HCT116 (cell line): ENCODE measurements at regions not wholly inside any gene's neighbourhood (a gene's known extent, or its start where the extent isn't known, plus 50 kb on each side); places are given as distances from the start of the nearest gene placed in this dataset.

Source experiments
- ATAC-seq: fragments of 200-7000 bp; cut with Tn5 transposase; 2 replicates; pipeline ENCODE4 v1.9.1; 2020; ENCODE audit warnings: mild to moderate bottlenecking, moderate library complexity
- BruUV-seq: library from RNA; stranded (reverse); fragments of 400-500 nt; replicated peaks from 2 replicates; lab custom pipeline; 2021; lab: Mats Ljungman, UMichigan
- CTCF ChIA-PET: fragments of 300-600 bp; sonication (Branson Sonifier 250); formaldehyde crosslinking; loops from one replicate; lab custom pipeline; 2021; ENCODE audit warnings: antibody characterized with exemption; lab: Charles Lee
- POLR2A ChIA-PET: fragments of 300-600, 350-600 bp; sonication (Branson Sonifier 250); formaldehyde crosslinking; loops from one replicate; lab custom pipeline; 2021; ENCODE audit warnings: antibody characterized with exemption; lab: Charles Lee
- RAD21 ChIA-PET, 2 experiments: fragments of 300-600 bp; sonication (Branson Sonifier 250); formaldehyde crosslinking; loops; one replicate each; lab custom pipeline; 2023; ENCODE audit warnings: low total read pairs in 2 of 2; ENCODE audit not compliant: uncharacterized antibody in 2 of 2, unreplicated experiment in 2 of 2, low non-redundant PET in 1 of 2; lab: Charles Lee
- DNase-seq: peaks from one replicate; pipeline ENCODE4 v3.0.0-alpha.2; 2010; ENCODE audit warnings: low read depth, low spot score
- H2AFZ ChIP-seq: fragments of 200-600 bp; shearing (Covaris generic), sonication (generic); 2 replicates; pipeline ENCODE4 v1.6.1; 2017; ENCODE audit warnings: low read depth, mixed run types, mixed read lengths, antibody characterized with exemption, low read length; ENCODE audit not compliant: poor library complexity, severe bottlenecking
- H3K27ac ChIP-seq: 2 replicates; pipeline ENCODE4 v1.5.1; 2012; ENCODE audit warnings: low read depth, low read length
- H3K27me3 ChIP-seq: fragments of 200-600 bp; sonication (generic); 2 replicates; pipeline ENCODE4 v1.6.1; 2016; ENCODE audit warnings: mixed run types, low read length, mixed read lengths; ENCODE audit not compliant: insufficient read depth
- H3K36me3 ChIP-seq, 2 experiments: fragments of 200-500 bp in 1 of 2; fragments of 200-600 bp in 1 of 2; sonication (Bioruptor generic) in 1 of 2; sonication (generic) in 1 of 2; 2 replicates each; pipeline versions ENCODE4 v1.5.1 to v1.6.1; 2014 to 2016; ENCODE audit warnings: low read length in 2 of 2, inconsistent platforms in 1 of 2, mixed read lengths in 1 of 2, mixed run types in 1 of 2; ENCODE audit not compliant: insufficient read depth in 2 of 2, control insufficient read depth in 1 of 2
- H3K4me1 ChIP-seq, 2 experiments: fragments of 200-600 bp in 1 of 2; sonication (generic) in 1 of 2; 2 replicates each; pipeline versions ENCODE4 v1.5.1 to v1.6.1; 2012 to 2017; ENCODE audit warnings: low read length in 2 of 2, inconsistent platforms in 1 of 2, mild to moderate bottlenecking in 1 of 2, mixed read lengths in 1 of 2, mixed run types in 1 of 2, moderate library complexity in 1 of 2; ENCODE audit not compliant: insufficient read depth in 2 of 2, control insufficient read depth in 1 of 2
- H3K4me2 ChIP-seq: fragments of 200-600 bp; sonication (generic); 2 replicates; pipeline ENCODE4 v1.6.1; 2017; ENCODE audit warnings: mixed run types, low read length, mixed read lengths
- H3K4me3 ChIP-seq, 2 experiments: fragments of 200-600 bp in 1 of 2; sonication (generic) in 1 of 2; replicated peaks in 1 of 2; 2 replicates each; pipeline ENCODE4 v1.5.1; 2011 to 2016; ENCODE audit warnings: low read length in 2 of 2, control low read depth in 1 of 2, low read depth in 1 of 2, mild to moderate bottlenecking in 1 of 2, mixed read lengths in 1 of 2, mixed run types in 1 of 2
- H3K79me2 ChIP-seq: fragments of 200-600 bp; sonication (generic); 2 replicates; pipeline ENCODE4 v1.6.1; 2017; ENCODE audit warnings: mild to moderate bottlenecking, mixed run types, low read length, moderate library complexity, mixed read lengths; ENCODE audit not compliant: insufficient read depth
- H3K9ac ChIP-seq: fragments of 200-600 bp; sonication (generic); 2 replicates; pipeline ENCODE4 v1.6.1; 2016; ENCODE audit warnings: low read length, mixed read lengths
- H3K9me2 ChIP-seq: fragments of 200-600 bp; sonication (generic), shearing (Covaris generic); 2 replicates; pipeline ENCODE4 v1.6.1; 2017; ENCODE audit warnings: mixed run types, mild to moderate bottlenecking, moderate library complexity; ENCODE audit not compliant: insufficient read depth
- H3K9me3 ChIP-seq, 2 experiments: fragments of 200-500 bp in 1 of 2; fragments of 200-600 bp in 1 of 2; sonication (Bioruptor generic) in 1 of 2; sonication (generic) in 1 of 2; 2 replicates each; pipeline ENCODE4 v1.6.1; 2014 to 2017; ENCODE audit warnings: low read length in 2 of 2, mixed read lengths in 2 of 2, inconsistent platforms in 1 of 2, low read depth in 1 of 2, mild to moderate bottlenecking in 1 of 2, mixed run types in 1 of 2, moderate library complexity in 1 of 2; ENCODE audit not compliant: control insufficient read depth in 1 of 2, insufficient read depth in 1 of 2
- H4K20me1 ChIP-seq: fragments of 200-600 bp; sonication (generic), shearing (Covaris generic); 2 replicates; pipeline ENCODE4 v1.6.1; 2017; ENCODE audit warnings: mixed run types, mild to moderate bottlenecking, moderate library complexity; ENCODE audit not compliant: insufficient read depth
- CBX3 ChIP-seq: IDR thresholded peaks from 2 replicates; pipeline ENCODE4 v1.6.1; 2012; ENCODE audit warnings: low read depth
- CEBPB ChIP-seq: IDR thresholded peaks from 2 replicates; pipeline ENCODE4 v1.6.1; 2012; ENCODE audit warnings: low read depth
- ELF1 ChIP-seq: IDR thresholded peaks from 2 replicates; pipeline ENCODE4 v1.6.1; 2012; ENCODE audit warnings: low read depth, borderline replicate concordance
- EZH2 ChIP-seq: fragments of 200-600 bp; sonication (generic); IDR thresholded peaks from 2 replicates; pipeline ENCODE4 v1.6.1; 2017; ENCODE audit warnings: antibody characterized with exemption, mixed run types
- EZH2phosphoT487 ChIP-seq: fragments of 200-600 bp; IDR thresholded peaks from 2 replicates; pipeline ENCODE4 v1.6.1; 2018; ENCODE audit warnings: antibody characterized with exemption, borderline replicate concordance
- FOSL1 ChIP-seq: IDR thresholded peaks from 2 replicates; pipeline ENCODE4 v1.6.1; 2012; ENCODE audit warnings: low read depth
- JUND ChIP-seq: IDR thresholded peaks from 2 replicates; pipeline ENCODE4 v1.6.1; 2012
- POLR2A ChIP-seq: IDR thresholded peaks from 2 replicates; pipeline ENCODE4 v1.7.0; 2011; ENCODE audit warnings: borderline replicate concordance; ENCODE audit not compliant: insufficient read depth, insufficient read length; ENCODE audit errors: extremely low read depth
- POLR2AphosphoS5 ChIP-seq: IDR thresholded peaks from 2 replicates; pipeline ENCODE4 v1.6.1; 2011; ENCODE audit warnings: mild to moderate bottlenecking, low read depth, low read length, moderate library complexity
- RAD21 ChIP-seq: IDR thresholded peaks from 2 replicates; pipeline ENCODE4 v1.6.1; 2012; ENCODE audit warnings: low read depth, mild to moderate bottlenecking
- SIN3A ChIP-seq: IDR thresholded peaks from 2 replicates; pipeline ENCODE4 v1.6.1; 2012; ENCODE audit warnings: low read depth
- SP1 ChIP-seq: IDR thresholded peaks from 2 replicates; pipeline ENCODE4 v1.6.1; 2012; ENCODE audit warnings: low read depth
- SRF ChIP-seq: IDR thresholded peaks from 2 replicates; pipeline ENCODE4 v1.6.1; 2012; ENCODE audit warnings: low read depth
- TCF7L2 ChIP-seq: IDR thresholded peaks from 2 replicates; pipeline ENCODE4 v1.7.0; 2011; ENCODE audit warnings: borderline replicate concordance, inconsistent platforms; ENCODE audit not compliant: insufficient read depth, insufficient read length; ENCODE audit errors: extremely low read depth
- intact Hi-C: fragments of 100-400 bp; cut with micrococcal nuclease; formaldehyde crosslinking; loops from 2 replicates; pipeline ENCODE4 v1.10.0; 2022
- TF ChIP-seq, protein P1 (sequence below): IDR thresholded peaks from 2 replicates; pipeline ENCODE4 v1.6.1; 2012
- TF ChIP-seq, protein P2 (sequence below), 3 experiments: fragments of 200-600 bp in 1 of 3; sonication (generic) in 1 of 3; IDR thresholded peaks in 2 of 3; conservative IDR thresholded peaks in 1 of 3; 2 replicates each; pipeline ENCODE4 v1.5.1; 2012 to 2017; ENCODE audit warnings: low read depth in 2 of 3, low read length in 2 of 3, antibody characterized with exemption in 1 of 3, borderline replicate concordance in 1 of 3, control low read depth in 1 of 3, mild to moderate bottlenecking in 1 of 3, mixed read lengths in 1 of 3, mixed run types in 1 of 3, moderate library complexity in 1 of 3; ENCODE audit not compliant: insufficient read depth in 1 of 3
- TF ChIP-seq, protein P3 (sequence below): IDR thresholded peaks from 2 replicates; pipeline ENCODE4 v1.6.1; 2012; ENCODE audit warnings: low read depth

DNA sequence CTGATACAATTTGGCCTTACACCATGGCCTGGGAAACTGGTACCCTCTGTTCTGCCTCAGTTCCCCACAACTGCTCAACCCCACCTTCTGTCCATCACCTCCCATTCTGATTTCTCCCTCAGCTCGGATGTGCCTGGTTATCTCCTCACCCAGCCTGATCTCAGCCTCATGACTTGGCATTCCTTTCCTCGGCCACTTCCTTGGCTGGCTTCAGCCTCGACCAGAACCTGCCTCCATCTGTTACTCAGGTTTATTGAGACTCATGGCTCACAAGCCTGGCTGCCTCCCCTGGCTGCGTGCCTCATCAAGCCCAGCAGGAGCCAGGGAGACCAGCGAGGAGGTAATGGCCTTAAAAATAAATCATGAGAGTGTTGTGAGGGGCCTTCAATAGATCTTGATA, 356.2 kb upstream of the SPRED2 start:
- POLR2A ChIA-PET: no interaction called here
- Histone ChIP-seq H3K9me3 (no peaks in the 10 kb centered on the region), H3K36me3 (no peaks in the 10 kb centered on the region), H2AFZ (no peak overlapping the region), H3K4me1 (no peaks in the 10 kb centered on the region), H3K27ac (no peak overlapping the region), H4K20me1 (no peaks in the 10 kb centered on the region), H3K79me2 (no peaks in the 10 kb centered on the region), H3K9me2 (no peaks in the 10 kb centered on the region), H3K4me3 (no peak overlapping the region), H3K9ac (no peak overlapping the region), H3K27me3 (peaks cover 41% of the 10 kb centered on the region), H3K4me2 (no peak overlapping the region)
- CTCF ChIA-PET: interaction anchor here (1.2 kb wide), 1 partner anchor 13 kb away, joined by 4 read pairs; no protein-coding TSS in a partner anchor
- TF ChIP-seq POLR2A: no peak
- TF ChIP-seq CBX3: no peak
- no peak for TF ChIP-seq SP1
- no peak for TF ChIP-seq CEBPB
- TF ChIP-seq RAD21: no peak
- TF ChIP-seq, protein P1, sequence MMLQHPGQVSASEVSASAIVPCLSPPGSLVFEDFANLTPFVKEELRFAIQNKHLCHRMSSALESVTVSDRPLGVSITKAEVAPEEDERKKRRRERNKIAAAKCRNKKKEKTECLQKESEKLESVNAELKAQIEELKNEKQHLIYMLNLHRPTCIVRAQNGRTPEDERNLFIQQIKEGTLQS: no peak
- TF ChIP-seq, protein P2, sequence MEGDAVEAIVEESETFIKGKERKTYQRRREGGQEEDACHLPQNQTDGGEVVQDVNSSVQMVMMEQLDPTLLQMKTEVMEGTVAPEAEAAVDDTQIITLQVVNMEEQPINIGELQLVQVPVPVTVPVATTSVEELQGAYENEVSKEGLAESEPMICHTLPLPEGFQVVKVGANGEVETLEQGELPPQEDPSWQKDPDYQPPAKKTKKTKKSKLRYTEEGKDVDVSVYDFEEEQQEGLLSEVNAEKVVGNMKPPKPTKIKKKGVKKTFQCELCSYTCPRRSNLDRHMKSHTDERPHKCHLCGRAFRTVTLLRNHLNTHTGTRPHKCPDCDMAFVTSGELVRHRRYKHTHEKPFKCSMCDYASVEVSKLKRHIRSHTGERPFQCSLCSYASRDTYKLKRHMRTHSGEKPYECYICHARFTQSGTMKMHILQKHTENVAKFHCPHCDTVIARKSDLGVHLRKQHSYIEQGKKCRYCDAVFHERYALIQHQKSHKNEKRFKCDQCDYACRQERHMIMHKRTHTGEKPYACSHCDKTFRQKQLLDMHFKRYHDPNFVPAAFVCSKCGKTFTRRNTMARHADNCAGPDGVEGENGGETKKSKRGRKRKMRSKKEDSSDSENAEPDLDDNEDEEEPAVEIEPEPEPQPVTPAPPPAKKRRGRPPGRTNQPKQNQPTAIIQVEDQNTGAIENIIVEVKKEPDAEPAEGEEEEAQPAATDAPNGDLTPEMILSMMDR (IDR thresholded peaks at IDR 0.05 in 2 of 3, conservative IDR thresholded peaks at IDR 0.05 in 1 of 3; ENCODE audit: borderline replicate concordance in 1 of 3, insufficient read depth in 1 of 3, low read depth in 2 of 3, low read length in 2 of 3): no peak
- TF ChIP-seq EZH2: no peak
- TF ChIP-seq JUND: no peak
- TF ChIP-seq POLR2AphosphoS5: no peak
- TF ChIP-seq, protein P3, sequence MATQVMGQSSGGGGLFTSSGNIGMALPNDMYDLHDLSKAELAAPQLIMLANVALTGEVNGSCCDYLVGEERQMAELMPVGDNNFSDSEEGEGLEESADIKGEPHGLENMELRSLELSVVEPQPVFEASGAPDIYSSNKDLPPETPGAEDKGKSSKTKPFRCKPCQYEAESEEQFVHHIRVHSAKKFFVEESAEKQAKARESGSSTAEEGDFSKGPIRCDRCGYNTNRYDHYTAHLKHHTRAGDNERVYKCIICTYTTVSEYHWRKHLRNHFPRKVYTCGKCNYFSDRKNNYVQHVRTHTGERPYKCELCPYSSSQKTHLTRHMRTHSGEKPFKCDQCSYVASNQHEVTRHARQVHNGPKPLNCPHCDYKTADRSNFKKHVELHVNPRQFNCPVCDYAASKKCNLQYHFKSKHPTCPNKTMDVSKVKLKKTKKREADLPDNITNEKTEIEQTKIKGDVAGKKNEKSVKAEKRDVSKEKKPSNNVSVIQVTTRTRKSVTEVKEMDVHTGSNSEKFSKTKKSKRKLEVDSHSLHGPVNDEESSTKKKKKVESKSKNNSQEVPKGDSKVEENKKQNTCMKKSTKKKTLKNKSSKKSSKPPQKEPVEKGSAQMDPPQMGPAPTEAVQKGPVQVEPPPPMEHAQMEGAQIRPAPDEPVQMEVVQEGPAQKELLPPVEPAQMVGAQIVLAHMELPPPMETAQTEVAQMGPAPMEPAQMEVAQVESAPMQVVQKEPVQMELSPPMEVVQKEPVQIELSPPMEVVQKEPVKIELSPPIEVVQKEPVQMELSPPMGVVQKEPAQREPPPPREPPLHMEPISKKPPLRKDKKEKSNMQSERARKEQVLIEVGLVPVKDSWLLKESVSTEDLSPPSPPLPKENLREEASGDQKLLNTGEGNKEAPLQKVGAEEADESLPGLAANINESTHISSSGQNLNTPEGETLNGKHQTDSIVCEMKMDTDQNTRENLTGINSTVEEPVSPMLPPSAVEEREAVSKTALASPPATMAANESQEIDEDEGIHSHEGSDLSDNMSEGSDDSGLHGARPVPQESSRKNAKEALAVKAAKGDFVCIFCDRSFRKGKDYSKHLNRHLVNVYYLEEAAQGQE: no peak
- TF ChIP-seq SIN3A: no peak
- TF ChIP-seq TCF7L2: no peak
- no peak for TF ChIP-seq EZH2phosphoT487
- TF ChIP-seq ELF1: no peak
- no peak for TF ChIP-seq FOSL1
- no peak for TF ChIP-seq SRF
- DNase-seq (no peak), ATAC-seq (no peak)
- no TSS peak for BruUV-seq
- intact Hi-C loops: no loop called here
- RAD21 ChIA-PET: no interaction called here
